ENCODE measurements at regions not wholly inside any gene's neighbourhood (a gene's known extent, or its start where the extent isn't known, plus 50 kb on each side); places are given as distances from the start of the nearest gene placed in this dataset.

DNA sequence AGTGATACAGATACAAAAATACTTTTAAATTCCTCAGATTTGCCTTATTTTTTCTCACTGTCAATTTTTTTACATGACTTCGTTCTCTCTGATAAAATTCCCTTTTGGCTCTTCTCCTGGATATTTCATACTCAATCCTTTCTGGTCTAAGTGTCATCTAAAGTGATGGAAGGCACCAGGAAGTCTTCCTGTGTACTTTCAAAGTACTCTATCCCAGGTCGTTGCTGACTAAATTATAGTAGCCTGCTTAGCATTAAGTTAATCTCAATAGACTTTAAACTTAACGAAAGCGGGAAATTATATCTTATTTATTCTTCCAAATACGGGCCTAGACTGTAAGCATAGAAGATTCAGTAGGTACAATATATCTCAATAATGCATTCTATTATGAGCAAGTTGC, 67.8 kb downstream of the CASP12 start:
- ATAC-seq (replicated peaks in 1 of 2): no peak
- Mint-ChIP-seq H3K9me3 (no peaks in the 10 kb centered on the region), H3K4me1 (ENCODE audit: low read depth) (no peaks in the 10 kb centered on the region)

DNA sequence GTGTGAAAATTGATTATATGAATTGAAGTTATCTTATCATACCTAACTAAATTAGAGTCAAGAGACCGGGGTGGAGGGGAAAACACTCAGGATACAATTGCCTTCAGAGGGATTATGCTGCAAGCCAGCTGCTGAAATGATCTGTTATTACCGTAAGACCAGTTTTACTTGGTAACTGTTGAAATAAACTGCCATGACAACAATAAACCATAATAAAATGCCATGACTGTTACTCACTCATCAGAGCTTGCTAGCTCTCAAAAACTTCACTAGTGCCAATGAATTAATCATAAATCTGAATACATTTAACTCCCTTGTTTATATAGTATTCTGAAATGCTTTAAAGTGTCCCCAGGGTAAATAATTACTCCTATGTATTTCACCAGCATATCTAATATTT, 68.2 kb downstream of the CASP12 start:
- DNase-seq (no peak), ATAC-seq (replicated peaks in 1 of 2) (no peak)
- Mint-ChIP-seq H3K27ac (no peak overlapping the region), H3K4me1 (ENCODE audit: low read depth) (no peaks in the 10 kb centered on the region), H3K9me3 (no peaks in the 10 kb centered on the region), H3K4me3 (no peak overlapping the region), H3K27me3 (ENCODE audit: low read depth) (no peaks in the 10 kb centered on the region), H3K36me3 (ENCODE audit: insufficient read depth in 2 of 2) (no peaks in the 10 kb centered on the region)

More for the DNA sequence above, 67.8 kb downstream of the CASP12 start:
- no peak for DNase-seq
- Mint-ChIP-seq H3K4me3 (no peak overlapping the region), H3K27ac (no peak overlapping the region), H3K27me3 (ENCODE audit: low read depth) (no peaks in the 10 kb centered on the region), H3K36me3 (ENCODE audit: insufficient read depth in 2 of 2) (no peaks in the 10 kb centered on the region)

DNA sequence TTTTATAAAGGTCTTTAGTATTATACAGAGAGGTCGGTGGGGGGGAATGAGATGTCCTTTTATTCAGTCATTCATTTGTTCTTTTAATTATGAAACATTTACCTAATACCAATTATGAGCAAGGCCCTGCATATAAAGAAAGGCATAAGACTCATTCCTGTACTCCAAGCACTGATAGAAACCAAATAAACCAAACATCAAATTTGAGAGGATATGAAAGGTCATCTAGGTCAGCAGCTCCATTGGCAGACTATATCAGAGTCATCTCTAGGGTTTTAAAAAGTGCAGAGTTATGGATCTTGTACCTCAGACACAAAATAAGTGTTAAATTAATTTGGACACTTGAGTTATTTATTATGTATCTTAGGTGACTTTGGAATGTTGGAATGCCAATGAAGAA, 71.5 kb downstream of the CASP12 start:
- H3K4me1 Mint-ChIP-seq (ENCODE audit: low read depth): no peaks in the 10 kb centered on the region
- no peak for ATAC-seq (replicated peaks in 1 of 2)
- H3K27me3 Mint-ChIP-seq (ENCODE audit: low read depth): no peaks in the 10 kb centered on the region
- H3K27ac Mint-ChIP-seq: no peak overlapping the region
- no peak for DNase-seq
- H3K4me3 Mint-ChIP-seq: no peak overlapping the region
- H3K36me3 Mint-ChIP-seq (ENCODE audit: insufficient read depth in 2 of 2): no peaks in the 10 kb centered on the region
- no peaks in the 10 kb centered on the region for H3K9me3 Mint-ChIP-seq

DNA sequence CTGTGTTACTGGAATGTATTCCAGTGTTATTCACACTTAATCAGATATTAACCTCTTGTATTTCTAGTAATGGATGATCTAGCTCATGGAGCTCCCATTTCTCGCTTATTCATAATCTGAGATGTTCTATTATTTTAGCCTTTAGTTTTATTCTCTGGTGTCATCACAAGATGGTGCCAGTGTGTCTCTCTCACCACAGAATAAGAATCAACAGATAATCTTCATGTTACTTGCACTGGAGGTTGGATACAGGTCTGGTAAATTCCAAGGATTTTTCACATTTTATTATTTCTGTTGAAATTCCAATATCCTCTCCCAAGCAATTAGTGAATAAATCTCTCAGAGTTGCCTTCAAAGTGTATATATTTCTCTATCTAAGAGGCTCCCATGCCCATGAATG, 74.6 kb downstream of the CASP12 start:
- no peak for ATAC-seq (replicated peaks in 1 of 2)
- no peak overlapping the region for H3K4me3 Mint-ChIP-seq
- H3K27ac Mint-ChIP-seq: no peak overlapping the region
- H3K36me3 Mint-ChIP-seq (ENCODE audit: insufficient read depth in 2 of 2): no peaks in the 10 kb centered on the region
- DNase-seq: no peak
- no peaks in the 10 kb centered on the region for H3K9me3 Mint-ChIP-seq
- no peaks in the 10 kb centered on the region for H3K27me3 Mint-ChIP-seq (ENCODE audit: low read depth)
- peaks cover 6% of the 10 kb centered on the region for H3K4me1 Mint-ChIP-seq (ENCODE audit: low read depth)

DNA sequence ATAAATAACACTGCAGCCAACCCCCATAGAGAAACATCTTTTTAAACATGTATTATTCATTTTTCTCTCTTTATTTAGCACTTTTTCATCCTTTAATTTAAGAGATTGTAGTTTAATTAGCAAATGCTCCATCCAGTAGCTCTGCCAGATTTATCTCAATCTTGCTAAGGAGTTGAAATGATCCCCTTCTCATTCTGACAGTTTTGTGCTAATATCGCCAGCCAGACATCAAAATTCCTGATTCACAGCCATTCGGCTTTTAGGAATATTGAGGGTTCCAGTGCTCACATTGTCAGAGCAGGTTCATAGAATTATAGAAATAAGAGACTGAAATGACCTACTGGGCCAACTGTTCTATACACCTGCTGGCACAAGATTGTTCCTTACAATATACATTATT, 77.8 kb downstream of the CASP12 start:
- Mint-ChIP-seq H3K27ac (no peak overlapping the region), H3K27me3 (ENCODE audit: low read depth) (no peaks in the 10 kb centered on the region), H3K9me3 (no peaks in the 10 kb centered on the region), H3K4me3 (no peak overlapping the region), H3K4me1 (ENCODE audit: low read depth) (peaks cover 6% of the 10 kb centered on the region), H3K36me3 (ENCODE audit: insufficient read depth in 2 of 2) (no peaks in the 10 kb centered on the region)
- ATAC-seq (replicated peaks in 1 of 2): no peak
- DNase-seq: no peak

DNA sequence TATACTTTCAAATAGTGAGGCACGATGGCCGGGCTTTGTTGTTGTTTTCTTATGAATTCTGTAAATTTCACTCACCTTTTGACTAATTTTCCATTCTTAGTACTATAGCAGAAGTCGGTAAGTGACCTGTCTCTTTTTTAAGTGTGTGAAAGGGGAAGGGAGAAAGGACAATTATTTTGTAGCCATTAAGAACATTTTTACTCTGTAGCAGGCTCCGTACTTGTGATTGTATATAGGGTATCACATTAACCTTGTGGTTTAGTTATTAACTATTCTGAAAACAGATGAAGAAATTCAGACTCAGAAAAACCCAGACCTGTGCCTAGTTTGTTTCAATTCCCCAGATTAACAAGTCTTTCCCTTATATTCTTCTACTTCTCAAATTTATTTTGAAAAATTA, 78.7 kb downstream of the CASP12 start:
- DNase-seq (no peak), ATAC-seq (replicated peaks in 1 of 2) (no peak)
- no peaks in the 10 kb centered on the region for H3K36me3 Mint-ChIP-seq (ENCODE audit: insufficient read depth in 2 of 2)
- no peak overlapping the region for H3K4me3 Mint-ChIP-seq
- H3K4me1 Mint-ChIP-seq (ENCODE audit: low read depth): peaks cover 6% of the 10 kb centered on the region
- no peak overlapping the region for H3K27ac Mint-ChIP-seq
- H3K27me3 Mint-ChIP-seq (ENCODE audit: low read depth): no peaks in the 10 kb centered on the region
- H3K9me3 Mint-ChIP-seq: no peaks in the 10 kb centered on the region

DNA sequence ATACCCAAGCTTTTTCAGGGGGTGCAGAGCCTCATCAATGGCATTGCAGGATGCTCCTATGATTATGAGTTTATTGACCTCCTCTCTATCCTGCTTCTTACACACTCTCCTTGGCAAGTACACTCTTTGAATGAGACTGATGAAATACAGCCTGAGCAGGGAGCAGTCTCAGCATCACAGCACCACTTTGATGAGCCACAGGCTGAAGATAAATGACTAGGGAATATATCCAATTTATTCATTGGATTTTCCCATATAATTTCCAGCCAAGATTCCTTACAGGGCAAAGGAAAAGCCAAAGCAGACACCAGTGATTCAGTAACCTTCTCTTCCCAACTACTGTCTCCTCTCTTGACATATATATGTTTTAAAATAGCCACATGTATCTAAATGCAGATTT, 79.2 kb downstream of the CASP12 start:
- H3K4me3 Mint-ChIP-seq: no peak overlapping the region
- H3K36me3 Mint-ChIP-seq (ENCODE audit: insufficient read depth in 2 of 2): no peaks in the 10 kb centered on the region
- H3K9me3 Mint-ChIP-seq: no peaks in the 10 kb centered on the region
- peaks cover 6% of the 10 kb centered on the region for H3K4me1 Mint-ChIP-seq (ENCODE audit: low read depth)
- no peak overlapping the region for H3K27ac Mint-ChIP-seq
- ATAC-seq (replicated peaks in 1 of 2): no peak
- DNase-seq: no peak
- H3K27me3 Mint-ChIP-seq (ENCODE audit: low read depth): no peaks in the 10 kb centered on the region

DNA sequence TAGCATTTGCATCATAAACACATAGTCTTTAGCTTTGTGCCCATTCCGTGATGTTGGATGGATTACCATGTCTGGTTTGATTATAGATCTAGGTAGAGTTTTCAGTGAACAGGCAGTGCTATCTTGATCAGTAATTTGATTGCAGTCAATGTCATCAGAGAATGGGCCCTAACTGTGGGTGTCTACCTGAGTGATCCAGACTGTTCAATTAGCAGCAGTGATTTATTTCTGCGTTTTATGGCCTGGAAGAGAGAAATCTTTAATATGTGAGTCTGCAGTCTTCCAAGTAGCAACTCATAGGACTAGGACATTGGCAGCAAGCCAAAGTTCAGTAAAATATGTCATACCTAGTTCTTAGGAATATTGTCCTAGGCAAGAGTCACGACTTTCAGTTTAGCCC, 80.3 kb downstream of the CASP12 start:
- Mint-ChIP-seq H3K4me3 (no peak overlapping the region), H3K9me3 (no peaks in the 10 kb centered on the region), H3K27ac (no peak overlapping the region), H3K4me1 (ENCODE audit: low read depth) (peaks cover 6% of the 10 kb centered on the region), H3K36me3 (ENCODE audit: insufficient read depth in 2 of 2) (no peaks in the 10 kb centered on the region), H3K27me3 (ENCODE audit: low read depth) (no peaks in the 10 kb centered on the region)
- no peak for DNase-seq
- no peak for ATAC-seq (replicated peaks in 1 of 2)

DNA sequence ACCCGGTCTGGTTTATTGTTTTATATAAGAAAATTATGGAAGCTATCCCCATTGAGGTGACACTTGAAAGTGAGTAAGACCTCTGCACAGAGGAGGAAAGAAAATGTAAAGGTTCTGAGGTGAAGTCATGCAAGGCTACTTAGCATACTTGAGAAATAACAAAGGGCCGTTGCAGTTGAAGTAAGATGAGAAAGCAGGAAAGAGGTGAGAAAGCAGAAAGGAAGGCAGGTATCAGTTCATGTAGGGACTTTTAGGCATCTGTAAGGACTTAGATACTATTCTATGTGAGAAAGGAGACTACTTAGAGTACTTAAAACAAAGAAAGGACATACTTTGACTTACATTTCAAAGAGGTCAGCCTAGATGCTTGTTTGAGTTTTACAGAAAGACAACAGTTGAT, 84.7 kb downstream of the CASP12 start:
- H3K27ac Mint-ChIP-seq: no peak overlapping the region
- no peak for ATAC-seq (replicated peaks in 1 of 2)
- H3K36me3 Mint-ChIP-seq (ENCODE audit: insufficient read depth in 2 of 2): no peaks in the 10 kb centered on the region
- no peaks in the 10 kb centered on the region for H3K4me1 Mint-ChIP-seq (ENCODE audit: low read depth)
- H3K4me3 Mint-ChIP-seq: no peak overlapping the region
- no peaks in the 10 kb centered on the region for H3K9me3 Mint-ChIP-seq
- no peak for DNase-seq
- H3K27me3 Mint-ChIP-seq (ENCODE audit: low read depth): no peaks in the 10 kb centered on the region

DNA sequence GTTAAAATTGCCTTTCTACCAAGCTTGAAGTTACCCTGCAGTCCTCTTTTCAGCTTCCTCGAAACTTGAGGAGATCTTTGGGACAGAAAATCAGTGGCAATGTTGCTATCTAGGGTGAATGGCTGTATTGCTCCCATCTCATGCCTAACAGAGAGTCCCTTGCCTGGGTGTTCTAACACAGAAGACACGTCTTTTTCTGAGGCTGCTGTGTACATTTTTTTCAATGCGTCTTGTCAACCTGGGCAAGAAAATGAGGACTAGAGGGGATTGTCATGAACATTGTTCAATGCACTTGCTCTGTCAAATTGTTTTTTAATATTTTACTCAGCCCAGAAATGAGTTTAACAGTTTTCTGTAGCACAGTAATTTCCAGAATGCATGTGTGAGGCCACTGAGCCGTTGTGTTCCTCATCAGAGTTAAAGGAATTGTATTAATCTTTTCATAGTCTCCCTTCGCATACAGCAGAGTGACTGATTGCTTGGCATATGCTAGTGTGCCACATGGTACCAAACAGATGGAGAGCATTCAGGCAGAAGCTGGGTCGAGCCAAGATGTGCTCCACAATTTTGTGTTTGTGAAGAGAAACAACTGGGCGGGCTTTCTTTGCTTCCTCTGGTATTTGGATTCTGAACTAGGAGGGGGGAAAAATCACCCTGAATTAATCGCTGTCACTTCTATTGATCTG, 86.0 kb downstream of the CASP12 start:
- H3K4me3 Mint-ChIP-seq: no peak overlapping the region
- H3K27ac Mint-ChIP-seq: no peak overlapping the region
- H3K36me3 Mint-ChIP-seq (ENCODE audit: insufficient read depth in 2 of 2): no peaks in the 10 kb centered on the region
- no peaks in the 10 kb centered on the region for H3K9me3 Mint-ChIP-seq
- no peaks in the 10 kb centered on the region for H3K27me3 Mint-ChIP-seq (ENCODE audit: low read depth)
- no peak for DNase-seq
- no peaks in the 10 kb centered on the region for H3K4me1 Mint-ChIP-seq (ENCODE audit: low read depth)
- no peak for ATAC-seq (replicated peaks in 1 of 2)

DNA sequence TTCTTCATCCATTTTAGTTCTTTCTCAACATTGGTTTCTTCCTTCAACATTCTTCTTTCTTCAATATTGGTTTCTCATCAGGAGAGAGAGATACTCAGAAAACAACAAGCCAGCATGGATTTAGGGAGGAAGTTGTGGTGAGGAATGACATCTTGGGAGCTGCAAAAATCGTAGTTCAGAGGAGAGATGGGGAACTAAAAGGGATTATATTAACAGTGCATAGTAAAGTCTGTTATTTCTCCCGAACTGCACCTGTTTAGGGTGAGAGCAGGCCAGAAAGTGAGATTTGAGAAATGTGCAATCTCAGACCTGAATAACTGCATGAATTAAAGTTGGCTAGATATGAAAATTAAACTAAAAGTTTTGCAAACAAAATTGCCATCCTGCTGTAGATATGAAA, 94.5 kb downstream of the CASP12 start:
- Mint-ChIP-seq H3K36me3 (ENCODE audit: insufficient read depth in 2 of 2) (no peaks in the 10 kb centered on the region), H3K27me3 (ENCODE audit: low read depth) (no peaks in the 10 kb centered on the region), H3K9me3 (no peaks in the 10 kb centered on the region), H3K4me3 (no peak overlapping the region), H3K27ac (no peak overlapping the region), H3K4me1 (ENCODE audit: low read depth) (peaks cover 18% of the 10 kb centered on the region)
- no peak for DNase-seq
- no peak for ATAC-seq (replicated peaks in 1 of 2)

DNA sequence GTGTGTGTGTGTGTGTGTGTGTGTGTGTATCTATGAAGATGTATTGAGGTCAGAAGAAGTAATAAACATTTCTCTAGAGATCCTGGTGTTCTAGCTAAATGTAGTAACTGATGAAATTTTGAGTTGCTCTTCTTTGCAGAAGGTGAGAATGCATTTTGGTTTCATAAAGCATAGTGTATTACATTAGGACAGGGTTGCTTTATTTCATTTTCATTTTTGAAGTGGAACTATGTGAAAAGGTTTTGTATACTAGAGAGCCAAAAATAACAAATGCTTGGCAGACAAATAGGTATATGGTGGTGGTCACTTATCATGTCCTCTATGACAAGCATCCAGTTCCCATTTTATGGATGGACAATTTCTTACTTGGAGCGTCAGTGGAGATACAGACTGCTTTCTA, 99.0 kb downstream of the CASP12 start:
- H3K36me3 Mint-ChIP-seq (ENCODE audit: insufficient read depth in 2 of 2): peaks cover 3 to 4% of the 10 kb centered on the region in 2 donors
- H3K27me3 Mint-ChIP-seq (ENCODE audit: low read depth): no peaks in the 10 kb centered on the region
- peak overlapping the region; percentile 73 to 96 for H3K4me3 Mint-ChIP-seq
- peak overlapping the region; percentile 99 for H3K27ac Mint-ChIP-seq
- no peak for DNase-seq
- peak; percentile 43 to 60 for ATAC-seq (replicated peaks in 1 of 2)
- H3K9me3 Mint-ChIP-seq: peaks cover 2 to 4% of the 10 kb centered on the region in 2 donors
- peaks cover 24% of the 10 kb centered on the region for H3K4me1 Mint-ChIP-seq (ENCODE audit: low read depth)

DNA sequence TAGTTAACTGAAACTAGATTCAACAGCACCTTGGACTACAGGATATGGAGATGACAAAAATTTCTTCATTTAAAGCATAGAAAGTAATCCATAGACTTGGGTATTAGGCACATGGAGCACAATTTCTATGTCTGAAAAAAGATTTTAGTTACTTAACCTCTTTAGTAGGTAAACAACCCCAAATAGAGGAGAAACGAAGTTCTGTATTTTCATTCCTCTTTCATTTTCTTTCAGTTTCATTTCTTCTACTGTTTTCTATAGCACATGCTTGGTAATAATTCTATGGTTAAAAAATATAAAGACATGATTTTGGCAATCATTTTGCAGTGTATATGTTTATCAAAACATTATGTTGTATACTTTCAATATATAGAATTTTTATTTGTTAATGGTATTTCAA, 99.5 kb downstream of the CASP12 start:
- Mint-ChIP-seq H3K9me3 (peaks cover 2 to 4% of the 10 kb centered on the region in 2 donors), H3K27me3 (ENCODE audit: low read depth) (no peaks in the 10 kb centered on the region), H3K4me3 (peak overlapping the region; percentile 73 to 96), H3K27ac (peak overlapping the region; percentile 99), H3K36me3 (ENCODE audit: insufficient read depth in 2 of 2) (peaks cover 3 to 4% of the 10 kb centered on the region in 2 donors), H3K4me1 (ENCODE audit: low read depth) (peaks cover 24% of the 10 kb centered on the region)
- DNase-seq (no peak), ATAC-seq (replicated peaks in 1 of 2) (peak; percentile 34 to 44)

DNA sequence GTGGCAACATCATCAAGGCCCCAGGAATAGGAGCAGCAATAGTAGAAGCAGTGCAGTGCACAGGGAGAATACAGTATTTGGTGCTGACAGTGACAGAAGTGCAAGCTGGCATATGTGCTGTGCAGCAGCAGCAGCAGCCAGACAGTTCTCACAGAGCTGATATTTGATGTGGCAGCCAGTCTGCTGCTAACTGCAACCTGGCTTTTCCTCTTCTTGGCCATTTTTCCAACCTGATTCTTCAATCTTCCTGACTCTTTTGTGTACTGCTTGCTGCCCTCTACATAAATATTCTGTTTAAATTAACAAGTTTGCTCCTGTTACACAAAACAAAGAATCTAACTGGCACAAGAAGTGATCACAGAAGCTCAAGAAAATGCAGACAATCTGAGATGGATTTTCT, 102.0 kb downstream of the CASP12 start:
- Mint-ChIP-seq H3K36me3 (ENCODE audit: insufficient read depth in 2 of 2) (peaks cover 3 to 4% of the 10 kb centered on the region in 2 donors), H3K4me1 (ENCODE audit: low read depth) (peaks cover 24% of the 10 kb centered on the region)
- ATAC-seq (replicated peaks in 1 of 2): no peak

More for the DNA sequence above, 102.0 kb downstream of the CASP12 start:
- DNase-seq: no peak
- Mint-ChIP-seq H3K27ac (no peak overlapping the region), H3K9me3 (peaks cover 2 to 4% of the 10 kb centered on the region in 2 donors), H3K4me3 (no peak overlapping the region), H3K27me3 (ENCODE audit: low read depth) (no peaks in the 10 kb centered on the region)
